ENCODE measurements at regions not wholly inside any gene's neighbourhood (a gene's known extent, or its start where the extent isn't known, plus 50 kb on each side); places are given as distances from the start of the nearest gene placed in this dataset.

GRCh38 chr13:81138353-81138980, 797.5 kb upstream of the SPRY2 start:
- H3K27me3 ChIP-seq = no peaks in the 10 kb centered on the region
- H3K4me3 ChIP-seq = no peak overlapping the region
- no peaks in the 10 kb centered on the region for H3K9me3 ChIP-seq
- intact Hi-C loops (cut with DNase I; ENCODE audit: low total_unique reads) = no loop called here
- no peaks in the 10 kb centered on the region for H3K36me3 ChIP-seq
- TF ChIP-seq CTCF (IDR thresholded peaks at IDR 0.05) = no peak
- no peak for TF ChIP-seq POLR2A (IDR thresholded peaks at IDR 0.05)
- no peak overlapping the region for H3K27ac ChIP-seq
- no peaks in the 10 kb centered on the region for H3K4me1 ChIP-seq
- DNase-seq = no peak

- DNase-seq = no peak
- intact Hi-C loops (cut with DNase I; ENCODE audit: low total_unique reads) = no loop called here
- no peak overlapping the region for H3K4me3 ChIP-seq
- no peaks in the 10 kb centered on the region for H3K36me3 ChIP-seq
- H3K4me1 ChIP-seq = no peaks in the 10 kb centered on the region
- no peaks in the 10 kb centered on the region for H3K27me3 ChIP-seq
- H3K27ac ChIP-seq = no peak overlapping the region
- no peak for TF ChIP-seq CTCF (IDR thresholded peaks at IDR 0.05)
- no peak for TF ChIP-seq POLR2A (IDR thresholded peaks at IDR 0.05)
- H3K9me3 ChIP-seq = no peaks in the 10 kb centered on the region
Observed at GRCh38 chr13:81133066-81133465, 792.1 kb upstream of the SPRY2 start.

DNA sequence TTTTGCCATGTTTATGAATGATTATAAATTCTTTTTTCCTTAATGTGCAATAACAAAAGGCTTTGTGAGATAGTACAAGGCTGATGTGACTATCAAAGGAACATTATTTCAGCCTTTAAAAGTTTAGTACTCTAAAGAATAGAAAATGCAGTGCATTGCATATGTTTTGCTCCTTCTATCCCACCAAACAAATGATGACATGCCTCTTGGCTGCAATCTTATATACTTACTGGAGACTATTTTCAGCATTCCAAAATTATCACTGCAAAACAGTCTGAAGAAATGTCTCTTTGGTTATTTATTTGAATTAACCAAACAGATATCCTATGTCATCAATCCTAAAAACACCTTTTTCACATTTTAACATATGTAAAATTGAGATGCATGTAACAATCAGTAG, 776.5 kb upstream of the SPRY2 start:
- no peaks in the 10 kb centered on the region for H3K36me3 ChIP-seq
- DNase-seq = no peak
- no peak overlapping the region for H3K27ac ChIP-seq
- H3K9me3 ChIP-seq = no peaks in the 10 kb centered on the region
- no peaks in the 10 kb centered on the region for H3K27me3 ChIP-seq
- no peak for TF ChIP-seq CTCF (IDR thresholded peaks at IDR 0.05)
- no peak for TF ChIP-seq POLR2A (IDR thresholded peaks at IDR 0.05)
- intact Hi-C loops (cut with DNase I; ENCODE audit: low total_unique reads) = no loop called here
- no peak overlapping the region for H3K4me3 ChIP-seq
- no peaks in the 10 kb centered on the region for H3K4me1 ChIP-seq

GRCh38 chr13:81116461-81117282, 775.7 kb upstream of the SPRY2 start:
- intact Hi-C loops (cut with DNase I; ENCODE audit: low total_unique reads) = no loop called here
- Histone ChIP-seq H3K4me1 (no peaks in the 10 kb centered on the region), H3K27ac (no peak overlapping the region), H3K4me3 (no peak overlapping the region), H3K27me3 (no peaks in the 10 kb centered on the region), H3K9me3 (no peaks in the 10 kb centered on the region), H3K36me3 (no peaks in the 10 kb centered on the region)
- TF ChIP-seq CTCF (IDR thresholded peaks at IDR 0.05) = no peak
- DNase-seq = no peak

- Histone ChIP-seq H3K27ac (no peak overlapping the region), H3K27me3 (no peaks in the 10 kb centered on the region), H3K9me3 (no peaks in the 10 kb centered on the region), H3K4me1 (no peaks in the 10 kb centered on the region), H3K4me3 (no peak overlapping the region), H3K36me3 (no peaks in the 10 kb centered on the region)
- intact Hi-C loops (cut with DNase I; ENCODE audit: low total_unique reads) = no loop called here
- TF ChIP-seq CTCF (IDR thresholded peaks at IDR 0.05) = no peak
- no peak for TF ChIP-seq POLR2A (IDR thresholded peaks at IDR 0.05)
- no peak for DNase-seq
Observed at GRCh38 chr13:81109026-81109425, 768.1 kb upstream of the SPRY2 start.
